NCI-H2196 (cell line): ENCODE measurements at regions not wholly inside any gene's neighbourhood (a gene's known extent, or its start where the extent isn't known, plus 50 kb on each side); places are given as distances from the start of the nearest gene placed in this dataset.
"Not testable (repeated sequence)": the region's sequence is repeated elsewhere in the genome, so short reads cannot be mapped to it uniquely, and the experiment has no call there.

Experiments
- DNase-seq: peaks from one replicate; lab custom pipeline; 2025; ENCODE audit not compliant: unreplicated experiment; lab: John Stamatoyannopoulos, UW

DNA sequence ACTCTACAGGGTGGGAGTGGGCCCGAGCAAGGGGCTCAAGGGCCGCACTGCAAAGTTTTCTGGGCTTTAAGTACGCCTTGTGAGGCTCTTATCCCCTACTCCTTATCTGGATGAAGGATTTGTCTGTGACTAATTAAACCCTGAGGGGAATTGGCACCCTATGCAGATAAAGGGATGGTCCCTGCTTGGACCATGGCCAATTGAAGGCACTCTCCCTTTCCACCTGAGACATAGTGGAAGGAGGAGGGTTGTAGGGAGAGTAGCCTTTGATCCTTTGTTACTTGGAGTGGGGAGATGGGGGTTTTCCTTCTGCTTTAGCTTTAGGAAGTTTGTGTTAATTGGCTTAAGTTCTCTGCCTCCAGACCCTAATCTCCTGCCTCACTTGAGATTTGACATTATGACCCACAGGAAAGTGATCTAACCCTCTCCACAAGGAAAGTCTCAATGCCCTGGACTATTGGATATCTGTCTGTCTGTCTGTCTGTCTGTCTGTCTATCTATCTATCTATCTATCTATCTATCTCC is 1158.8 kb upstream of the SORCS1 start:
- DNase-seq, result no peak

DNA sequence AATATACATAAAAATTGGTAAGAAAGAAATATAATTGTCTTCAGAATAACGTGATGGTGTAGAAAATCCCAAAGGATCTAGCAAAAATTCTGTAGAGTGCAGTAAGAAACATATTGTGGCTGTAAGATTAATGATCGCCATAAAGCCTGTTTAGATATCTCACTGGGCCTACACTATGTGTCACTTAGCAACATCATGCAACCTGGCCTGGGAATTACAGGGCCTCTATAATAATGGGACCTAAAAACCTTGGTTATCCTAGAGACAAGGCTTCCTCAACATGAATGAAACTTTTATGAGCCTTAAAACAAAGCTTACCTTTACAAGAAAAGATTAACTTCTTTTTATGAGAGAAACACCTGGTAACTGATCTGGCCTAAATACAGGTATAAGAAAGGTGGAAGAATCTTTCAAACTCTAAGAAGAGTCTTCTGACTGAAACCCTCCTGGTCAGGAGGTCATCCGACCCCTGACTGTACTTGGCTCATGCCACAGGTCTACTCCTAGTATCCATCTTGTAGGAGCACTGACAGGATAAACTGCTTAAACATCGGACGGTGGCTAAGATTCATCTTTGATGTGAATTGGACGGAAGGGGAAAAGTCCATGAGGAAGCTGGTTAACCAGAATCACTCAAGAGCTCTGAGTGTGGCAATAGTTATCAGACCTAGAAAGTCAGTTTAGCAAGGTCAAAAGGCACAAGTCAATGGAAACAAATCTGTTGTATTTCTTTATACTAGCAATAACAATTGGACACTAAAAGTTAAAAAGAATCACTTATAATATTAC is 1155.1 kb upstream of the SORCS1 start:
- DNase-seq, result no peak

DNA sequence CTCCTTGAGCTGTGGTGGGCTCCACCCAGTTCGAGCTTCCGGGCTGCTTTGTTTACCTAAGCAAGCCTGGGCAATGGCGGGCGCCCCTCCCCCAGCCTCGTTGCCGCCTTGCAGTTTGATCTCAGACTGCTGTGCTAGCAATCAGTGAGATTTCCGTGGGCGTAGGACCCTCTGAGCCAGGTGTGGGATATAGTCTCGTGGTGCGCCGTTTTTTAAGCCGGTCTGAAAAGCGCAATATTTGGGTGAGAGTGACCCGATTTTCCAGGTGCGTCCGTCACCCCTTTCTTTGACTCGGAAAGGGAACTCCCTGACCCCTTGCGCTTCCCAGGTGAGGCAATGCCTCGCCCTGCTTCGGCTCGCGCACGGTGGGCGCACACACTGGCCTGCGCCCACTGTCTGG is 1151.1 kb upstream of the SORCS1 start:
- not testable (repeated sequence) for DNase-seq

DNA sequence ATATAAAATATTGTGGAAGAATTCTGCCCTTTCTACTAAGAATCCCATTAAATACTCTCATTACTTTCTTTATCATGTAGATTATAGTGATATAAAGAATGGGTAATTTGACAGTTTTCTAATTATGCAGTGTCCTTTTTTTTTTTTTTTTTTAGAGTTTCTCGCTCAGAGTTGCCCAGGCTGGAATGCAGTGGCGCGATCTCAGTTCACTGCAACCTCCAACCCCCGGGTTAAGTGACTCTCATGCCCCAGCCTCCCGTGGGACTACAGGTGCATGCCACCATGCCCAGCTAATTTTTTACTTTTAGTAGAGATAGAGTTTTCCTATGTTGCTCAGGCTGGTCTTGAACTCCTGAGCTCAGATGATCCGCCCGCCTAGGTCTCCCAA is 1143.4 kb upstream of the SORCS1 start:
- DNase-seq, result no peak

DNA sequence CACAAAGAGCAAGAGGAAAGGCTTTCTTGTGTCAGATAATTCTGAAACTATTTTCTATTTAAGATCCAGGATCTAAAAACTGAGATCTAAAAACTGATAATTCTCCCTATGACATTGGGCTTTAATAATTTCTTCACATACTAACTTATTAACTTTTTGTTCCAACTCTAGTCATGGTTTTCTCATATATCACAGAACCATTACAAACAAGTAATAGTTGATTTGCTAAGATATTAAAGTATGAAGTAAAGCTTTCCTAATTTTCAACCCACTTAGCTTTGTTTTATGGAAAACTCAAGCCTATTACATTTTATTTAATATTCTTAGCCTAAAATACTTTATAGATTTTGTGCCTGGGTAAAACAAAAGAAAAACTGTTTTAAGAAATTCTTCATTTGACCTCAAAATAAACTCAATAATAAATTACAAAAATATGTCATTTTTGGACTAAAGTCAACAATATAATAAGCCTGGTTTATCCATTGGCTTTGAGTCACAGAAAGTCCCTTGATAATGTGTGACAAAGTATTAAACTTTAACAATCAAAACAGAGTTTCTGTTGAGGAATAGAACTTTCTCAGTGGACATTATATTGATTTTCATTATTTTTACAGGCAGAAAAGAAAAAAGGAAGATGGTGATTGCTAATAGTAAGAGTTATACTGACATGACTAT is 1142.9 kb upstream of the SORCS1 start:
- no peak for DNase-seq

DNA sequence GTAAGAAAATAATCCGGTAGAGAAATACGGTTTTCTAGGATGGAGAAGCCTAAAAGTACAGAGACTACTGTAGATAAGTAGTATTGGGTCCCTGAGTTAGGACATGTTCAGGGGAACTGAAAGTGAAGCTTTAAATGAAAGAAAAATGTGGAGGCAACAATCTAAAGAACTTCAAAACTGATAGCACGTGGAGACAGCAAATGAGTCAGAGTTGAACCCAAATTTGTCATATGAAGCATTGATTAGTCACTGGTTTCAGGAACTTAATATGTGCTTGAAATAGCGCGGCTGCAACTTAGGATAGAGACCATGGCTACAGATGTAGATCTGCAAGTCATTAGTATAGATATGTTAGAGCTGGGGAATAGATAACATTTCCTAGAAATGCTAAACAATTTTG is 1138.6 kb upstream of the SORCS1 start:
- no peak for DNase-seq

DNA sequence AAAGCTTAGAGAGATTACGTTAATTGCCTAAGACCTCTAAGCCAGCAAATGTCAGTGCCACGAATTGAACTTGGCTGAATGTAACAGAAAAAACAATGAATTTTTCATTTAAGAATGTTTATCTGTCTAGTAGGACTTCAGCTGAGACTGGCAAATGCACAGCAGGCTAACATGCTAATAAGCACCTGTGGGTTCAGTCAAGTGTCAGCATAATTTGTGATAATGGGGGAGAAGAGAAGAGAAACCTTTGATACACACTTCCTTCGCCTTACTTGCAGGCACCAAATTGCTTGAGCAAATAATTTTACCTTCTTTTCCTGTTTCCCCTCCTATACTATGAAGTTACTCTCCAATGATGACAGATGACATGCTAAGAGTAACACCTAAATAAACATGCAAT is 1136.5 kb upstream of the SORCS1 start:
- no peak for DNase-seq

DNA sequence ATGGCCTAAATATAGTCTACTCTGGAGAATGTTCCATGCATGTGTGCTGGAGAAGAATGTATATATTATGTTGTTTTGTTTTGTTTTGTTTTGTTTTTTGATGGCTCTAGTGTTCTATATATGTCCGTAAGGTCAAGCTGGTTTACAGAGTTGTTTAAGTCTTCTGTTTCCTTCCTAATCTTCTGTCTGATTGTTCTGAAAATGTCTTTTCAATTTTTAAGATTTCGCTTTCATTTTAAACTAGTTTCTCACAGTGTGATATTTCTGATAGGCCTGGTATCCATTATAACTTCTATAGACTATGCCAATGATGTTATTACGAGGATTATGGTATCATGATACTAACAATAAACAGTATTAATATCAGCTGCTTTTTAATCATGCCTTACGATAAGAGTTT is 1126.3 kb upstream of the SORCS1 start:
- DNase-seq, result no peak

DNA sequence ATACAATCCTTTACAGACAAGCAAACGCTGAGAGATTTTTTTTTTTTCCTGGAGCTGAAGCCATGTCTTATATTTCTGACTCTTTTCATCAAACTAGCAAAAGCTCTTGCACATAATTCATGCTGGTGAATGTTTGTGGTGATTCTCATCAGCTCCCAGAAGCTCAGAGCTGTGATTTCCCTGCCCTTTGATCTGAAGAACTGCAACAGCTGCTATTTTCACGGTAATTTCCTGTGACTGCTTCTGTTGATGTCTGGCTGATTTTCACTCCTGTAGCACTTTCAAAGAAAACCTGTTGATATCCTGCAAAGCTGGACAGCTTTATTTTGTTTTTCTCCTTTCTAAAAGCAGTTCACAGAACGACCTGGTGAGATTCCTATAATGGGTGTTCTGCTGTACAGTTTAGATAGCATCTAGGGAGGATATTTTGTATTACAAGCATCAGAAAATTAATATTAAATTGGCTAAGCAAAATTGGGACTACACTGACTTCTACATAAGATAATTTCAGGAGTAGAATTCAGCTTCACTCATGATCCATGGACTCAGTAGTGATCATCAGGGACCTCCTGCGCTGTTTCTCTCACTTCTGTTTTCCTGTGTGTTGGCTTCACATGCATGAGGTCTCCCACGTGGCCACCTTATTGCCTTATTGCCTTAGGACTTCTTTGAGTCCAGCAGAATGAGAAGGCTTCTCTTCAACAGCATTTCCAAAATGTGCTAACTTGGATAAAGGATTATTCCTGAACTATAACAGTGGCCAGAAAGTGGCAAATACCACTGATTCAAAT is 1111.6 kb upstream of the SORCS1 start:
- DNase-seq, result no peak

DNA sequence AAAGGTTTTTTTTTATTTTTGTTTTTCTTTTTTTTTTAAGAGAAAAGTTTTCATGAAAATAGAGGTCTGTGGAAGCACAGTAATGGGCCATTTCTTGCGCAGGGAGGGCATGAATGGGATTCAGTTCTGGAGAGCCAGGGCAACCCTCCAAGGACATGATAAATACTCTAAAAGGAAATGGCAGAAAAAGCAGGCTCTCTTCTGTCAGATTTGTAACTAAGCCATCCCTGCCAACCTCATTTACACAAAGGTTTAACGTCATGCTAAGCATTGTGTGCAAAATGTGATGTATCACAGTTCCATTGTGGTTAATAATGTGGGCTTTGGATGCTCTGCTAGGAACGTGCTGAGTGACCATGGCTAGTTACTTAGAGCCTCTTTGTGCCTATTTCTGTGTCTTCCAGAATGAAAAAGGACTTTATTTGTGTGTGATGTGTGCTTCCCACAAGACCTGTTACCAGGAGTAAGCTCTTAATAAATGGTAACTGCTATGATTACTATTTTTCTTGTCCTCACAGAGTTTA is 1095.9 kb upstream of the SORCS1 start:
- DNase-seq, result no peak

DNA sequence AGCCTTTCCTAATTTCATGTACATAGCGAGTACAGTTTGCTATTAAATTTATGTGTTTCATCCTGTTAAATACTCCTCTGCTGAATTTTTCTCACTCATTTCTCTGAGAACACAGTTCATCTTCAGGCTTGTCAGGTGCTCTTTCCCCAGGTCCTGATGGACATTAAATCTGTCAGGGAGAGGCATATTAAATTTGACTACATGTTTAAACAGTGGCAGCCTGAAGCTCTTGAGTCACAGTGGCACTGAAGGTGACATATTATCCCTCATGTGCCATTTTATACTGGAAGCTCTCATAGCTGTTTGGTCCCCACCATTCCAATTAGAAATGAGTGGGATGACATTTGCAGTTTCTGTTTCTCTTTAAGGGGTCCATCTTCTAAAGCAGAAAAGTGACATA is 1089.6 kb upstream of the SORCS1 start:
- no peak for DNase-seq

DNA sequence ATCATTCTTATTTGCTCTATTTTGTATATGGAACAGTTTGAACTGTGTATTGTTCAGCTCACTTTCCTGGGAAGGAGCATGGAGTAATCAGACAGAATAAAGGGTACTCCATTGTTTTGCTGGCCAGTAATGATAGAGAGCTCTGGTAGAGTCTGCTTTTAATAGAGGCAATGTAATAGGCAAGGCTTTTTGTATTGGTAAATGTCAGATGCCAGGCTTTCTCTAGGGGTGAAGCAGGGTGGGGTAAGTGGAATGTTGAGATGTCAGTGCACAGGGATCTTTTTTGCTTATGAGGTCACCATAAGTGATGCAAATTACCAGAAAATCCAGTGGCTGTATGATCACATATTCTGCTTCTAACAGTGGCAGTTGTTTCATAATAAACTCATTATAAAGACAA is 1088.3 kb upstream of the SORCS1 start:
- DNase-seq, result no peak

DNA sequence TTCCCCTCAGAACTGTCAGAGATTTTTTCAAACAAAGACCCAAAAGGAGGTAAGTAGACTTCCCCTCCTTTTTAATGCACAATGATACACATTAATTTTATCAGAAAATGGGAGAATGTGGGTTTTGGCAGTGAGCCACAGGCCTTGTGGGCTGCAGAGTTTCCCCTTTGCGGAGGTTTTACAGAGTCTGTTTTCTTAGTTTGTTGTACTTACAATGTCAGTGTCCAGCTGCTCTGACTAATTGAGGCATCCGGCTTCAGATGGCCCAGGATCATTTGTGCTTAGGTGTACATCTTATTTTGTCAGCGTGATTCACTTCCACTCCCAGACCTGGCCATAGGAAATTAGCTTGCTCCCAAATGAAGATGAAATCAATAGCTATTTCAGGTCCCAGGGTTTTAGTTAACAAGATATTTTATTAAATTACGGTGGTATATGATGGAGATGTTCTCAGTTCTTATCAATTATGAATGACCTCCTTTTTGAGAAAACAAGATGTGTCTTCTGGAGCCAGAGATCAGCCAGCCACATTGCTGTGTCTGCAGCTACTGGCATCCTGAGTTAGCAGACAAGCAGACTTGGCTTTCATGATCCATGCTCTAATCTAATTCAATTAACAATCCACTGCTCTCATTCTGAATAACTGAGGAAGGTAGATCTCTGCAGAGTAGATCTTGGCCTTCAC is 1086.6 kb upstream of the SORCS1 start:
- DNase-seq, result no peak

DNA sequence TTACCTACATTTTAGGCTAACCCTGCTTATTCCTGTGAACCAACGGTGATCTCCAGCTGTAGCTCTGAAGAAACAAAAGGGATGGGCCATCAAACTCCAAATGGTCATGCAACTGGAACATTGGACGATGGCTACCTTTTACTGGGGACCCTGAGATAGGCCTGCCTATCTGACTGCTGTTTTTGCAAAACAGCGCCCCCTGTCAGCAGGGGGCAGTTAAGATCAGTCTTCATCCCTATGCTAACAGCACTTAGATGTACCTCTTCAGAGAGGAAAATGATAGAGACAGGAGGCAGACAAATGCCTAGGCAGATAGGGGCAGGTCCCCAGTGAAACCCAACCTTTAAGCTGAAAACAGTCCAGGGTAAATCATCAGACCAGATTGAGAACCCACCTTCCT is 1085.4 kb upstream of the SORCS1 start:
- DNase-seq, result no peak

DNA sequence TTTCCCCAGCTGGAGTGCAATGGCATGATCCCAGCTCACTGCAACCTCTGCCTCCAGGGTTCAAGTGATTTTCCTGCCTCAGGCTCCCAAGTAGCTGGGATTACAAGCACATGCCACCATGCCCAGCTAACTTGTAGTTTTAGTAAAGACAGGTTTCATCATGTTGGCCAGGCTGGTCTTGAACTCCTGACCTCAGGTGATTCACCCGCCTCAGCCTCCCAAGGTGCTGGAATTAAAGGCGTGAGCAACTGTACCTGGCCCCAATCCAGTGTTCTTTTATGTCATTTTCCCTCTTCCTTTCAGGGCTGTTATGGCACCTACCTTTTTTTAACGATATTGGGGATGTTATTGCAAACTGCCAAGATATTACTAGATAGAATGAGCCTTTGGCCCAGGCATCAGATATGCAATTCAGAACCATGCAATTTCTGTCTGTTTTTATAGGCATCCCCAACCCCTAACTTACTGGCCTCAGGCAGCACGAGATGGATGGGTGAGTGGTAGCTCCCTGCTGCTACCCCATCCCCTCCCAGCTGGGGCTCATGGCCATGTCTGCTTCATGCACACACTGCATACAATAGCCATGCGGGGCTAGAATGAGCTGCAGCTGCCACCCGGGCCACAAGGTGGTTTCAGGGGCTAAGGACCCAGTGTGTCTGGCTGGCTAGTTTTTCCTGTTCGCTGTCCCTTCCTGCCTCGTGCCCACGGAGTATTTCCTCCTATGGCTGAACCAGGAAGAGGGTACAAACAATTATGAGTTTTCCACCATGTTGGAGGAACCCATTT is 1080.1 kb upstream of the SORCS1 start:
- DNase-seq, result no peak

DNA sequence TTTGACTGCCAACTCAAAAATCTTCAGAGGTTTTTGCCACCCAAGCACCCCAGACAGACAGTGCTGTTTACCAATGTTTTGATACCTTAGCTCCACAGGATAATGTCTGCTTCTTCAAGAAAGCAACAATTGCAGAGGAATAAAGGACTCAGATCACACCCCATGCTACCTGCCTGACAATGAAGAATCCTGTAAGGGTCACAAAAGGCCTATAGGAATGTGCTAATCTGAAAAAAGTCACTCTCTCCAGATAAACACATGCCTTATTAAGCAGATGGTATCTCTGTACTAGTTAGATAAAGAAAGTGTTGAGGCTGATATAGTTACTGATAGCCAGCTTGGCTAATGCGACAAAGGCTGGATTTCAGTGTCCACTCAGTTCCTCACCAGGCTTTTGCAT is 1076.7 kb upstream of the SORCS1 start:
- no peak for DNase-seq

DNA sequence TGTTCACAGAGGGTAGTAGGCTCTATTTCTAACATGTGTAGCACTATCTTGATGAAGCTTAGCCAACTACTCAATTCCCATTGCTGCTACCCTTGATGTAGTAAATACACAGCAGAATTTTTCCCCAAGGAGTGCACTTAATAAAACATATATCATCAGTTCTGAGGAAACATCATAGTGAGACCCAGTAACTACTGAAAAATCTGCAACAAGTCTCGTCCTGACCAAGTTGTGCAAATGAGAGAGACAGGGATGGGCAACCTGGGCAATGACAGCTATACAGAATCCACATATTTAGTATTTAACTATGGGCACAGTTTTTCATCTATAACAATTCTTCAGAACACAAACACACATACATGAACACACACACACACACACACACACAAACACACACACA is 1073.8 kb upstream of the SORCS1 start:
- no peak for DNase-seq

DNA sequence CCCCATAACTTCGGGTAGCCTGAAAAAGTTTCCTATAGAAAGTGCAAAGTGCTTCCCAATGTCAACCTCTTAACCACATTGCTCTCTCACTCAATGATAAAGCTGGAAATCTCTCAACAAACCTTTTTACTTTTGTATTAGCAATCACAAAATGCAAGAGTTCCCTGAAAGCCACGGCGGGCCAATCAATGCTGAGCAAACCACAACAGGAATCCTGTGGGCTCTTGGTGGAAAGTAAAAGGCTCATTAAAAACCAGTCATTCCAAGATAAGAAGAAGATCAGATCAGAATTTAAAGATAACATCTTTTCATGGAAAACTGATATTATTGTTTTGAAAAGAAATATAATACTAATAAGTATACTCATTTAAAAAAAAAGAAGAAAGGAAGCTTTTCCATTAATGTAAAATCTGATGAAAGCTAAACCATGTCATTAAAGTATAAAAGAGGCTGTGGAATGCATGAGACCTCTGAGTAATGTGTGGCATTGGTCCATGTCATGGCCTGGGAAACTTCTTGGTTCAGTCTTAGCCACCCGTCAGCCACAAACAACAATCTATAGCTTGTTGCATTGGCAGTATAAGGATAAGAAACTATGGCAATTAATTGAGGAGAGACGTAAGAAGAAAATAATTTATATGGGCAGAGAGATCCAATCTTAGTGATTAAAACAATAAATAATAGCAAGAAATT is 1066.1 kb upstream of the SORCS1 start:
- no peak for DNase-seq

DNA sequence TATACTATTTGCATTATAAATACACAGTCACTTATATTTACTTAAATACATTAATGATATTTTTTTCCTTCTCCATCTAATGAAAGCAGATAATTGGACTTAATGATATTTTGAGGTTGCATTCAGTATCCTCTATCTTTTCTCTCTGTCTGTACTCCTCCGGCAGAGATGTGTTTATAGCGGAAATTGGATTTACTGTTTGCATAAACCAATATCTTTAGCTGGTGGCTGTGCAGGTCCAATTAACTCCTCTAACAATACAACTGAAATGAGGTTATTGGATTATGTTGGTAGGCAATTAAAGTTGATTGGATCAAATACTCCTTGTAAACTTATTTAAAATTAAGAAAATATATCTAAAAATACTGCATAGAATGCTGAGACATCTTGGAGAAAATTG is 1044.2 kb upstream of the SORCS1 start:
- DNase-seq, result no peak

DNA sequence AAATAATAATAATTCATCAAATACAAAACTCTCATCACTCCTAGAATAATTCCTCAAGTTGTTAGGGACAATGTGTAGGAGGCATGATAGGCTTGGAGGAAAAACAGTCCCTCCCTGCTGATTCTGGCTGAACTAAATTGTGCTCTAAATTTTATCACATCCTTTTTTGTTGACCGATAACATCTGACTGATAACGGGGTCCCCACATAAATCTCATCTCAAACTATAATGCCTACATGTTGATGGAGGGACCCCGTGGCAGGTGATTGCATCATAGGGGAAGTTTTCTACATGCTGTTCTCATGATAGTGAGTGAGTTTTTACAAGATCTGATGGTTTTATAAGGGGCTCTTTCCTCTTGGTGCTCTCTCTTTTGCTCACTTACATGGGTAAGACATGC is 1043.5 kb upstream of the SORCS1 start:
- DNase-seq, result no peak
